Prostate gland (tissue), 2 donors: ENCODE measurements at regions not wholly inside any gene's neighbourhood (a gene's known extent, or its start where the extent isn't known, plus 50 kb on each side); places are given as distances from the start of the nearest gene placed in this dataset.

Source experiments
- DNase-seq: peaks from one replicate; pipeline ENCODE4 v3.0.0-alpha.2; 2019; ENCODE audit warnings: low spot score
- H3K27ac ChIP-seq, 2 donors: fragments of 200-600 bp; sonication (generic); 2 replicates each; pipeline ENCODE4 v1.5.1; 2017 to 2019
- H3K27me3 ChIP-seq: fragments of 200-600 bp; sonication (generic); replicated peaks from 2 replicates; pipeline ENCODE4 v1.5.1; 2019; ENCODE audit not compliant: insufficient read depth
- H3K36me3 ChIP-seq, 2 donors: fragments of 200-600 bp; sonication (generic); 1 replicate in 1 of 2; 2 replicates in 1 of 2; pipeline versions ENCODE4 v1.5.1 to v1.8.1; 2017 to 2019
- H3K4me1 ChIP-seq: fragments of 200-600 bp; sonication (generic); replicated peaks from 2 replicates; pipeline ENCODE4 v1.5.1; 2019
- H3K4me3 ChIP-seq, 2 donors: fragments of 200-600 bp; sonication (generic); 2 replicates each; pipeline ENCODE4 v1.5.1; 2017 to 2019
- H3K9me3 ChIP-seq: fragments of 200-600 bp; sonication (generic); 2 replicates; pipeline ENCODE4 v1.5.1; 2017
- POLR2A ChIP-seq: fragments of 450-650 bp; IDR thresholded peaks from one replicate; pipeline ENCODE4 v1.6.1; 2016; ENCODE audit warnings: antibody characterized with exemption, mild to moderate bottlenecking
- POLR2AphosphoS5 ChIP-seq: sonication (generic); formaldehyde crosslinking; IDR thresholded peaks from one replicate; pipeline ENCODE4 v1.6.1; 2017; ENCODE audit warnings: antibody characterized with exemption
- WGBS: methylation state at CpG from one replicate; pipeline ENCODE4 v1.1.5; 2018; 5-methylcytosine and 5-hydroxymethylcytosine counted together
- intact Hi-C: fragments of 100-400 bp; cut with DNase I; formaldehyde crosslinking; loops from one replicate; pipeline ENCODE4 v1.14.2; 2022
- TF ChIP-seq, protein P1 (sequence below), 4 experiments: fragments of 200-600 bp in 2 of 4; fragments of 450-650 bp in 2 of 4; sonication (generic) in 2 of 4; IDR thresholded peaks; 1 replicate in 3 of 4; 2 replicates in 1 of 4; pipeline ENCODE4 v1.5.1; 2016 to 2019; ENCODE audit warnings: antibody characterized with exemption in 4 of 4, mild to moderate bottlenecking in 2 of 4, moderate library complexity in 2 of 4

DNA sequence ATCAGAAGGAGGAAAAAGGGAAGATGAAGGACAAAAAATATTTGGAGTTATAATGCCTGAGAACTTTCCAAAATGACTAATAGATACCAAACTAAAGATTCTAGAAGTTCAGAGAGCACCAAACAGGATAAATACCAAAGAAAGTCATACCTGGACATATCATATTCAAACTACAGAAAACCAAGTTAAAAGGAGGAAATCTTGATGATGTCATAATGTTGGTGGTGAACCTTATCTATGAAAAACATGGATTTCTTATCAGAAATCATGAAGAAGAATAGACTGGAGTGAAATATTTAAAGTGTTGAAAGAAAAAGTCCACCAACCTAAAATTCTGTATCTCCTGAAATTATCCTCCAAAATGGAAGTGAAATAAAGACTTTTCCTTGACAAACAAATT lies 389.2 kb downstream of the JRKL start:
- Histone ChIP-seq H3K4me3 (no peak overlapping the region), H3K27ac (no peak overlapping the region), H3K36me3 (no peaks in the 10 kb centered on the region), H3K27me3 (no peaks in the 10 kb centered on the region), H3K9me3 (no peaks in the 10 kb centered on the region), H3K4me1 (no peaks in the 10 kb centered on the region)
- intact Hi-C loops: no loop called here
- no peak for TF ChIP-seq POLR2A
- TF ChIP-seq, protein P1, sequence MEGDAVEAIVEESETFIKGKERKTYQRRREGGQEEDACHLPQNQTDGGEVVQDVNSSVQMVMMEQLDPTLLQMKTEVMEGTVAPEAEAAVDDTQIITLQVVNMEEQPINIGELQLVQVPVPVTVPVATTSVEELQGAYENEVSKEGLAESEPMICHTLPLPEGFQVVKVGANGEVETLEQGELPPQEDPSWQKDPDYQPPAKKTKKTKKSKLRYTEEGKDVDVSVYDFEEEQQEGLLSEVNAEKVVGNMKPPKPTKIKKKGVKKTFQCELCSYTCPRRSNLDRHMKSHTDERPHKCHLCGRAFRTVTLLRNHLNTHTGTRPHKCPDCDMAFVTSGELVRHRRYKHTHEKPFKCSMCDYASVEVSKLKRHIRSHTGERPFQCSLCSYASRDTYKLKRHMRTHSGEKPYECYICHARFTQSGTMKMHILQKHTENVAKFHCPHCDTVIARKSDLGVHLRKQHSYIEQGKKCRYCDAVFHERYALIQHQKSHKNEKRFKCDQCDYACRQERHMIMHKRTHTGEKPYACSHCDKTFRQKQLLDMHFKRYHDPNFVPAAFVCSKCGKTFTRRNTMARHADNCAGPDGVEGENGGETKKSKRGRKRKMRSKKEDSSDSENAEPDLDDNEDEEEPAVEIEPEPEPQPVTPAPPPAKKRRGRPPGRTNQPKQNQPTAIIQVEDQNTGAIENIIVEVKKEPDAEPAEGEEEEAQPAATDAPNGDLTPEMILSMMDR (IDR thresholded peaks at IDR 0.05): no peak
- TF ChIP-seq POLR2AphosphoS5: no peak
- no peak for DNase-seq

DNA sequence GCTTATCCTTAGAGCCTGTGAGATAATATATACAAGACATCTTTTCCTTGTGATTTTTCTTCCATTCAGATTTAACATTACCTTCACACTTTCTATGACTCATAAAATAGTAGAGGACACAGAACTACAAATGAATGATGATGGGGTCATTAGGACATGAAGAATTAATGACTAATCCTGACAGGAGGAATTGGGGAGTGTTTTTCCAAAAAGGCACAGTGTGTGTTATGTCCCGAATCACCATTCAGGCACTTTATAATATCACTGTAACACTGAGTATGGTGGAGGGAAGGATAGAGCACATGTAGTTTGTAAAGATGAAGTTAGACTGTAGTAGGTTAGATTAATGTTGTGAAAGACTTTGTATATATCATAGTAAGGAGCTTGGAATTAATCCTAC lies 391.3 kb downstream of the JRKL start:
- Histone ChIP-seq H3K36me3 (no peaks in the 10 kb centered on the region), H3K9me3 (no peaks in the 10 kb centered on the region), H3K27ac (no peak overlapping the region), H3K4me1 (no peaks in the 10 kb centered on the region), H3K4me3 (no peak overlapping the region), H3K27me3 (no peaks in the 10 kb centered on the region)
- intact Hi-C loops: no loop called here
- WGBS: 0% methylated on average over 1 of the region's 1 CpG
- DNase-seq: no peak
- TF ChIP-seq POLR2A (no peak), POLR2AphosphoS5 (no peak)
- TF ChIP-seq, protein P1 (IDR thresholded peaks at IDR 0.05): no peak

DNA sequence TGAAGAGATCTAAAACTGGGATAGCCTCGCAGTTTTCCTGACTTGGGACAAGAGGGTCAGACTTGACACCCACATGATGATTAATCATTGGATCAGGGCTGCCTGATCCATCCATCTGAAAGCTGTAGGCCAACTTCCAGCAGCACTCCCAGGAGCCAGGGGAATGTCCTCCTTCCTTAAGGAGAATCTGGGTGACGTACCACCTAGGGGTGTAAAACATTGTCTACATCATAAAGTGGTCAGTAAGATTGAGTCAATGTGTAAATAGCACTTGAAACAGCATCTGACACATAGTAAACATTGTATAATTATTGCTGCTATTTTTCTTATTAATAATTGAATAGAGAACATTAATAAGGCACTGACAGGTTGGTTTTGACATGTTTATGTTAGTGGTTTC lies 392.8 kb downstream of the JRKL start:
- 79% methylated on average over 2 of the region's 2 CpGs for WGBS
- intact Hi-C loops: no loop called here

DNA sequence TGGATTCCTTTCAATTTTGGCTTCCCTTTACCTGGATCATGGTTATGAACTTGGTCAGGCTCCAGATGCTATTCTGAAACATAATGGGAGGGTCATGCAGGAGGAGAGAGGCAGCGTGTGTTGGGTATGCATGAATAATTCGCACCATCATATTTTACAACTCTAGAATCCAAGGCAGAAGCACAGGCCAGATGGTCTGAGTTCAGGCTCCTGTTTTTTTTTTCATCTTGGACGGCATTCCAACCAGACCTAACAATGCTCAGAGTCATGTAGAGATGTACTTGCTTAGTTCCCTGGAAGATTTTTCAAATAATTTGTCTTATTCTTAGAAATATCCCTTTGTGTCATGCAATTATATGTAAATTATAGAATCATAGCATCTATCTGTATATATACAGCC lies 393.5 kb downstream of the JRKL start:
- H3K9me3 ChIP-seq: no peaks in the 10 kb centered on the region
- DNase-seq: no peak
- H3K36me3 ChIP-seq: no peaks in the 10 kb centered on the region
- WGBS: 83% methylated on average over 3 of the region's 3 CpGs
- TF ChIP-seq, protein P1 (IDR thresholded peaks at IDR 0.05): no peak
- no peak for TF ChIP-seq POLR2A
- no peak for TF ChIP-seq POLR2AphosphoS5
- no peak overlapping the region for H3K4me3 ChIP-seq
- H3K27me3 ChIP-seq: no peaks in the 10 kb centered on the region
- no peaks in the 10 kb centered on the region for H3K4me1 ChIP-seq
- no peak overlapping the region for H3K27ac ChIP-seq
- intact Hi-C loops: no loop called here

More for the DNA sequence above, 392.8 kb downstream of the JRKL start:
- H3K36me3 ChIP-seq: no peaks in the 10 kb centered on the region
- no peak for DNase-seq
- no peak overlapping the region for H3K4me3 ChIP-seq
- H3K27me3 ChIP-seq: no peaks in the 10 kb centered on the region
- no peaks in the 10 kb centered on the region for H3K9me3 ChIP-seq
- TF ChIP-seq, protein P1 (IDR thresholded peaks at IDR 0.05): no peak
- TF ChIP-seq POLR2AphosphoS5 (no peak), POLR2A (no peak)
- H3K27ac ChIP-seq: no peak overlapping the region
- no peaks in the 10 kb centered on the region for H3K4me1 ChIP-seq

DNA sequence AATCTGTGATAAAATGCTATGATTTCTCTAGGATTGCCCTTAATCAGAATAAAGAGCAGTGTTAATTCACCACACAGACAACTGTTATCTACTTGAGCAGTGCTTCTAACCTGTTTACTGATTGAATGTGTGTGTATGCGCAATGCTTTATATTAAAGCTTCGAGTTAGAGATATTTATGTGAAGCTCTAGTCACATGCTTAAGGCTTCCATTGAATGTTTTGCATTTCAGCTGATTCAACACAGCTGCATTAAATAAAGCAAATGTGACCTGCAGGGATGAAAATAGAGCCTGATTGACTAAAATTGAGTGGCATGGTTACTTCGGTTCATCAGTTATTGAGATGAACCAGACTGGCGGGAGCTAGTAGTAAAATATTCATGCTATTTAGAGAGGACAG lies 395.3 kb downstream of the JRKL start:
- Histone ChIP-seq H3K9me3 (no peaks in the 10 kb centered on the region), H3K4me1 (no peaks in the 10 kb centered on the region), H3K27me3 (no peaks in the 10 kb centered on the region), H3K27ac (no peak overlapping the region), H3K36me3 (no peaks in the 10 kb centered on the region), H3K4me3 (no peak overlapping the region)
- TF ChIP-seq POLR2AphosphoS5 (no peak), POLR2A (no peak)
- TF ChIP-seq, protein P1 (IDR thresholded peaks at IDR 0.05): no peak
- intact Hi-C loops: no loop called here
- 79% methylated on average over 4 of the region's 4 CpGs for WGBS
- DNase-seq: no peak
